ENCODE measurements at regions not wholly inside any gene's neighbourhood (a gene's known extent, or its start where the extent isn't known, plus 50 kb on each side); places are given as distances from the start of the nearest gene placed in this dataset.

- Histone ChIP-seq H3K4me3 (no peak overlapping the region), H3K36me3 (no peaks in the 10 kb centered on the region), H3K27ac (no peak overlapping the region), H3K27me3 (no peaks in the 10 kb centered on the region), H3K4me1 (no peaks in the 10 kb centered on the region), H3K9me3 (peaks cover 0 to 7% (median 0%) of the 10 kb centered on the region in 3 donors)
- no peak for ATAC-seq
- TF ChIP-seq POLR2A (IDR thresholded peaks at IDR 0.05) (no peak), CTCF (IDR thresholded peaks at IDR 0.05) (no peak), POLR2AphosphoS5 (IDR thresholded peaks at IDR 0.05) (no peak), EP300 (IDR thresholded peaks at IDR 0.05) (no peak)
- WGBS, 2 donors (ENCODE audit: low coverage in 1 of 2), result 33 to 37% methylated on average over 4 of the region's 4 CpGs
These were observed 50.7 kb upstream of the DDX18 start for GRCh38 chr2:117763804-117764203.

Small RNA genes lying in the stretch of these regions (small RNA-seq; reads per million reads assigned to genes)
- gene AC104408.1, result 0 reads per million in 4 donors
- gene RNU7-190P, result 0 reads per million in 4 donors

All from gastroesophageal sphincter (tissue), 4 donors.